Thoracic aorta (tissue), 2 donors: ENCODE measurements at regions not wholly inside any gene's neighbourhood (a gene's known extent, or its start where the extent isn't known, plus 50 kb on each side); places are given as distances from the start of the nearest gene placed in this dataset.

Experiments used
- ATAC-seq: fragments of 150-250 bp; one replicate; pipeline ENCODE4 v1.8.0; 2017; ENCODE audit warnings: low read depth; ENCODE audit not compliant: insufficient number of reproducible peaks, low FRiP score
- DNase-seq: peaks from one replicate; pipeline ENCODE4 v3.0.0-alpha.2; 2020; ENCODE audit warnings: low spot score
- H3K27ac ChIP-seq, 2 donors: fragments of 200-600 bp; sonication (generic); 1 replicate in 1 of 2; 2 replicates in 1 of 2; pipeline ENCODE4 v1.5.1; 2016; ENCODE audit warnings: mild to moderate bottlenecking in 2 of 2, moderate library complexity in 2 of 2
- H3K27me3 ChIP-seq: fragments of 200-600 bp; sonication (generic); replicated peaks from 2 replicates; pipeline ENCODE4 v1.6.0; 2016; ENCODE audit warnings: mild to moderate bottlenecking; ENCODE audit not compliant: insufficient read depth
- H3K36me3 ChIP-seq: fragments of 200-600 bp; sonication (generic); one replicate; pipeline ENCODE4 v1.5.1; 2016
- H3K4me1 ChIP-seq, 2 donors: fragments of 200-600 bp; sonication (generic); 1 replicate in 1 of 2; 2 replicates in 1 of 2; pipeline versions ENCODE4 v1.5.1 to v1.6.0; 2016; ENCODE audit warnings: low read depth in 2 of 2, mild to moderate bottlenecking in 1 of 2; ENCODE audit not compliant: control insufficient read depth in 1 of 2
- H3K4me3 ChIP-seq: fragments of 200-600 bp; sonication (generic); 2 replicates; pipeline ENCODE4 v1.5.1; 2016; ENCODE audit warnings: mild to moderate bottlenecking
- H3K9me3 ChIP-seq: fragments of 200-600 bp; sonication (generic); 2 replicates; pipeline ENCODE4 v1.5.1; 2016
- TF ChIP-seq, protein P1 (sequence below): fragments of 200-600 bp; sonication (generic); IDR thresholded peaks from one replicate; pipeline ENCODE4 v1.5.1; 2019; ENCODE audit warnings: antibody characterized with exemption

DNA sequence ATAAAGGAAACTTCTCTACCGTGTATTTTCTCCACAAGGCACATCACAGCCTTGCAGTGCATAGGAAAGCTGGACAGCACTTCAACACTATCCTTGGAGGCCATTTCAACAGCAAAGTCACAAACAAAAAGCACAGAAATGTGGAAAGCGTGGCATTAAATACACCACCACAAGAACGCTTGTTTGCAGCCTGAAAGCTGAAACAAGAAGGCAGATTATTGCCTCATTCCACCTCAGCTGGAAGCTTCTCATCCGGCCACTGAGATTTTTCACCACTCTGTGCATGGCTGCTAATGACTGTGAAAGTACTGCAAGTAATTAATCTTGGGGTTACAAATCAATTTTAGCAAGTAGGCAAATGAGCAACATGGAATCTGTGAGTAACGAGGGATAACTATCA is 50.9 kb upstream of the GALNT2 start:
- Histone ChIP-seq H3K4me1 (no peaks in the 10 kb centered on the region), H3K9me3 (no peaks in the 10 kb centered on the region), H3K27ac (no peak overlapping the region), H3K27me3 (no peaks in the 10 kb centered on the region), H3K36me3 (no peaks in the 10 kb centered on the region), H3K4me3 (no peak overlapping the region)
- TF ChIP-seq, protein P1, sequence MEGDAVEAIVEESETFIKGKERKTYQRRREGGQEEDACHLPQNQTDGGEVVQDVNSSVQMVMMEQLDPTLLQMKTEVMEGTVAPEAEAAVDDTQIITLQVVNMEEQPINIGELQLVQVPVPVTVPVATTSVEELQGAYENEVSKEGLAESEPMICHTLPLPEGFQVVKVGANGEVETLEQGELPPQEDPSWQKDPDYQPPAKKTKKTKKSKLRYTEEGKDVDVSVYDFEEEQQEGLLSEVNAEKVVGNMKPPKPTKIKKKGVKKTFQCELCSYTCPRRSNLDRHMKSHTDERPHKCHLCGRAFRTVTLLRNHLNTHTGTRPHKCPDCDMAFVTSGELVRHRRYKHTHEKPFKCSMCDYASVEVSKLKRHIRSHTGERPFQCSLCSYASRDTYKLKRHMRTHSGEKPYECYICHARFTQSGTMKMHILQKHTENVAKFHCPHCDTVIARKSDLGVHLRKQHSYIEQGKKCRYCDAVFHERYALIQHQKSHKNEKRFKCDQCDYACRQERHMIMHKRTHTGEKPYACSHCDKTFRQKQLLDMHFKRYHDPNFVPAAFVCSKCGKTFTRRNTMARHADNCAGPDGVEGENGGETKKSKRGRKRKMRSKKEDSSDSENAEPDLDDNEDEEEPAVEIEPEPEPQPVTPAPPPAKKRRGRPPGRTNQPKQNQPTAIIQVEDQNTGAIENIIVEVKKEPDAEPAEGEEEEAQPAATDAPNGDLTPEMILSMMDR = no peak
- DNase-seq = no peak
- no peak for ATAC-seq
